Central memory CD4-positive, alpha-beta T cell (primary cell): ENCODE measurements at regions not wholly inside any gene's neighbourhood (a gene's known extent, or its start where the extent isn't known, plus 50 kb on each side); places are given as distances from the start of the nearest gene placed in this dataset.

Source experiments
- DNase-seq: peaks from one replicate; pipeline ENCODE4 v3.0.0; 2022

DNA sequence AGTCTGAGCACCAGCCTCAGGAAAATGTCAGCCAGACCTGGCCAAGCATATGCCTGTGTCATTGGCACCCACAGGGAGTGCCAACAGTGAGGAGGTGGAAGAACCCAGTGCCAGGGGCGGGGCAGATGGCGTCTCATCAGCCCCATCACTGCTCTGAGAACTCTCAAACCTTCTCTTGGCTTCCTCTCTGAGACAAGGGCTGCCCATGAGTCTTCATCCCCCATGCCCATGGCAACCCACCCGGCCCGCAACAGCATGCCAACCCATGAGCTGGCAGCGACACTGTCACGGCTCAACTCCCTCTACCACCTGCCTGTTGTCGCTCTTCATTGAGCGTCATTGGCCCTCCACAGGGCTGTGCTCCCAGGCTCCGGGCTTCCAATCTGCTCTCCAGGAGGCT lies 340.5 kb downstream of the BUD13 start:
- no peak for DNase-seq

DNA sequence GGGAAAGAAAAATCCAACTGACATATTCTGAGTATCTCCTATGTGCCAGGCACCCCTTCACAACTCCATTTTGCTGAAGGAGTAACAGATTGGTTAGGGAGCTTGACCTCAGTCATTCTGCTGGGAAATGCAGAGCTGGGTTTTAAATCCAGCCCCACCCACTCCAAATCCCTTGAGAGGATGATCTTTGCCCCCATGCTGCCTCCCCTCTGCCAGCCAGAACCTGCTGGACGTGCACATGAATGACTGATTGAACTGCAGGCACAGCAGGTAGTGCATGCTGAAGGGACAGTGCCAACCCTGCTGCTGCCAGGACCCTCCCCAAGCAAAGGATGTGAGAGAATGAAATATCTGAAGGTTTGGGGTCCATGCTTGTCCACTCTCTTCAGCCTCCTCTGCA lies 340.9 kb downstream of the BUD13 start:
- no peak for DNase-seq

DNA sequence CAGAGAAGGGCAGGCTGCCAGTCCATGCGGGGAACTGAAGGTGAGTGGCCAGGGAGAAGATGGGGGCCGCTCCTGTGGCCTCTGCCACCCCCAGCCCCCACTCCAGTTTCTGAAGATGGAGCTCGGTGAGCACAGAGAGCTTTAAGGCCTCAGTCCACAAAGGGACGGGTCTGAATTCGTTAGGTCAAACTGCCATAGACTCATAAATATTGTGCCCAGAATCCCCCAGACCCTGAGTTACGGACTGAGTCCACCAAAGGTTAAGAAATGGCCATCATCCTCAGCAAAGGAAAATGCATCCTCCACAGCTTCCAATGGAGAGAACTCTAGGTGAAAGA lies 344.2 kb downstream of the BUD13 start:
- DNase-seq = no peak

DNA sequence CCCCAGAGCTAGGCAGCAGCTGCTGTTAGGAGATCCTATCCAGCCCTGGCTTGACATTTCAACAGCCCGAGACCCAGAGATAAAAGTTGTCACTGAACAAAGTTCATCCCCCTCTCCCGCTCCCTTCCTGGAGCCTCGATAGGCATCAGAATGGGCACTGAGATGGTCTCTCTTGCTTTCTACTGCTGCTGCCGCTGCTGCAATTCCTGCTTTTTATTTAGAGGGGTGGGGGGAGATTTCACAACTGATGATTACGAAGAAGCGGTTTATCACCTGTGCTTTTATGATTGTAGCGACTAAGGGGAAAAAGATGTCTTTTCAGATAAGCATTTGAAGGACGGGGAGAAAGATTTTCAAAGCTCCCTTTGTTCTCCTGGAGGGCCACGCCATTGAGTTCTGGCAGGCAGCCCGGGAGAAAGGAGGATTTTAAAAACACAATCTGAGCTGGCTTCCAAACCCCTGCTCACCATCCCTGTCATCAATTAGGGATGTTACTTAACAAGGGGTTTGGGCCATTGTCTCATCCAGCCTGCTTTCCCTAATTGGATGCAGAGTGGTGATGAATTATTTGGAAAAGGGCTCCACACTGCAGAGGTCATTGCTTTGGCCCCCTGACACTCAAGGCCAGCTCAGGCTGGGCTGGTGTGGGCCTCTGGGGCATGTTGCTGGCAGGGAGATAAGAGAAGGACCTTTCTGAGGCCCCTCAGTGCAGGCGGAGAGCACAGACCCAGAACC lies 344.7 kb downstream of the BUD13 start:
- no peak for DNase-seq

DNA sequence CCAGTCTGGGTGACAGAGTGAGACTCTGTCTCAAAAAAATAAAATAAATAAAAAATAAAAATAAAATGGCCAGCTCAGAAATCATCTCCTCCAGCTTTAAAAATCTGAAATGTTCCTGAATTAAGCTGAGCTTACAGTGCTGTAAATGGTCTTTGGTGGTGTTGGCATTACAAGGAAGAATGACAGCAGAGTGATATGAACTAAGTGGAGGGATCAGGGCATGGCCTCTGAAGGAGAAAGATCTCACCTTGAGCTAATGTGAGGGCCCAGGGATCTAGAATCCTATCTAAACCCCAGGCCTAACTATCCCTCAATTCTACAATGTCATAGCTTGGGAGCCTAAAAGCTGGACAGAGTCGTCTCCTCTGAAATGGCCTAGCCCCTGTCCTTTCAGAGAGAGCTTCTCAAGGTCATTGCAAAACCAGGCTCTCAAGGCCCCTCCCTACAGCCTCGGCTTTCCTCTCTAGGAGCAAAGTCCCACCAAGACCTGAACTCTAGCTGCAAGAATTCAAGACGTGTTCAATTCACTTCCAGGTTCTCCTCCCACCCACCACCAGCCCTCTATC lies 345.4 kb downstream of the BUD13 start:
- no peak for DNase-seq

DNA sequence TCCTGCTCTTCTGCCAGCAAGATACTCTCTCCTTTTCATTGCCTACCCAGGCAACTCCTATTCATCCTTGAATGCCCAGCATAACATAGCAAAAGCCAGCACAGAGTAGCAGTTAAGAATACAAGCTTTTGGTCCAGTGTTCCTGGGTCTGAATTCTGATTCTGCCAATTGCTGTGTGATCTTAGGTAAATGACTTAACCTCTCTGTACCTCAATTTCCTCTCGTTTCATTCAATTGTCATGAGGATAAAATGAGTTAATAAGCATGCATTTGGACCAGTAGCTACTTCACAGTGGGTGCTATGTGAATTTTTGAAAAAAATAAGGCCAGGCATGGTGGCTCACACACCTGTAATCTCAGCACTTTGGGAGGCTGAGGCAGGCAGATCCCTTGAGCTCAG lies 346.0 kb downstream of the BUD13 start:
- DNase-seq = no peak

DNA sequence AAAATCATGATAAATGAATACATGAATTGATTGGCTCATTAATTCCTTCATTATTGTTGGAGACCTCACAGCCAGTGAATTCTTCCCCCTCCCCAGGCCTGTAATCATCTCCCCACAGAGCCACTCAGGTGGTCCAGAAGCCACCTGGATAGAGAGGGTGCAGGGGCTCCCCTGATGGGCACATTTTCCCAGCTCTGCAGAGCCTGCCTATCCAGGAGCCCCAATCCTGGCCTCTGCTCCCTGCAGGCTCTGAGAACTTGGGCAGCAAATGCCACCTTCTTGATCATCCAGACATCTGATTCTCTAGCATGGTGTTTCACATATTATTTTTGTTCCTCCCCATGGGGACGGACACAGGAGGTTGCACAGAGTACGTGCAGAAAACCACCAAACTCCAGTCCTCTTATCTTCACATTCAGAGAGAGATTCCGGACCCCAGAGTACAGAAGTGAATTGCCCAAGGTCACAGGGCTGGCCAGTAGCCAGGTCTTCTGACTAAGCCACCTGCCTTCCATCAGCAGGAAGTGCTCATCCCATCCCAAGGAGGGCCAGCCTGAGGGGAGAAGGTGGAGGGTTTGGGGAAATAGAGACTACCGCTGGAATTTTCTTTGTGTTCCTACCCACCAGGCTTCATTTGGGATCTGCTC lies 348.0 kb downstream of the BUD13 start:
- DNase-seq = no peak

DNA sequence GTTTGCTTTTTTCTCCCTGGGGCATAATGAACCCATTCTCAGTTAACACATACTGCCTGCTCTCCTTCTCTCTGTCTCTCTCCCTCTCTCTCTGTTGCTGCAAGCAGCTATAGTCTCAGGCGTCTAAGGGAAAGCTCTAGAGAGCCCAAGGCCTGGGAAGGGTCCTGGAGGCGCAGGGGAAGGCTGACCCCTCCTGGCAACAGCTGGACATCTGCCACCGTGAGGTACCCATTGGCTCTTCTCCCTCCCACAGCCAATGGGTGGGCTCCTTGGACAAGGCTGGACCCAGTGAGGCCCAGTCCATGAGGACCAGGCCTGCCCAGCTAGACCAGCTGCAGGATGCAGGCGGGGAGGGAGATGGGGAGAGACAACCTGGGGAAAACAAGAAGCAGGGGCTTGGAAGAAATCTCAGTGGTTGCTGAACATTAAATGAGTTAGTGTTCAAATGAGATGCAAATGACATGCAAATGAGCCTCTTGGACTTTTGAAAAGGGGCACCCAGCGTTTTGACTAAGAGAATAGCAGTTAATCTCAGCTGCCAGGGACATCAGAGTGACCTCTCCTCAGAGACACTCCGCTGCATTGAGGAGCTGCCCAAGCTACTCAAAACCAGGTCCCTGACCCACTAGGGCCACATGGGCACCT lies 349.7 kb downstream of the BUD13 start:
- no peak for DNase-seq

DNA sequence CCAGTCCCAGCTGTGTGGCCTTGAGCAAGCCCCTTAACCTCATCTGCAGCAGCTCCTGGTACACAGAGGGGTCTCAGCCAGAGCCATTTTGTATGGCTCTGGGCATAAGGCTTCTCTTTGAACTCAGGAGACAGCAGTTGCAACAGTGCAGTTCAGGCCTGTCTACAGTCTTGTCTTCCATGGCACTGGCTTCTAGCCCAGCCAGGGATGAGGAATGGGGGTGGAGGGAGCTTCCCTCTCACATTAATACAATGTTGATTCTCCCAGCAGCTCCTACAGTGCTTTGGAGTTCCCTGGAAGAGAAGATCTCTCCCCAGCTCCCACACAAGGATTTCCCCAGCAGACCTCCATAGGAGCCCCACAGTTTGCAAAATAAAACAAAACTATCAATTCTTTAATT lies 350.2 kb downstream of the BUD13 start:
- no peak for DNase-seq

DNA sequence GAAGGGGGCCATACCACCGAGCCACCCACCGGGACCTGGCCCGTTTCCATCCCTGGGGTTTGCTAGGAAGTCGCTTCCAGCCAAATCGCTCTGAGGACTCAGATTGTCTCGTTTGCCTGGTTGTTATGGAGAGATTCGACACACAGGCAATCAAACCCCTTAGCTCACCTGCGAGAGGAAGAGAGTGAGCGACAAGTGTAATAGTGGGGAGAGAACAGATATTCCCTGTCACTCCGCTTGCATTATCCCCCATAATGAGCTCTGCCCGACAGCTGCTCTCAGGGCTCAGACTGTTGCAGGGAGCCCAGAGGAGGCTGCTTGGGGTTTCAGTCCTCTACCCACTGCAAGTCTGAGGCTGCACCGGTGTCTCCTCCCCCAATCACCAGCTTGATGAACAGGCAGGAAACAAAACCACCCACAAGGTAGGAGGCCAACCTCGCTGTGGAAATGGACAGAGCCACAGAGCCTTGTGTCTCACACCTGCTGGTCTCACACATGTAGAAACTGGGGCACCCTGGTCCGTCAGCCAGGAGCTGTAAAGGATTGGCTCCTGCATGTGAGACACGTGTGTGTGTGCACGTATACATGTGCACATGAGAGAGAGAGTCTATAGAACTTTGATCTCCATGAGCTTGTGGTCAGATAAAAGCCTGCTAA lies 351.1 kb downstream of the BUD13 start:
- DNase-seq = no peak

DNA sequence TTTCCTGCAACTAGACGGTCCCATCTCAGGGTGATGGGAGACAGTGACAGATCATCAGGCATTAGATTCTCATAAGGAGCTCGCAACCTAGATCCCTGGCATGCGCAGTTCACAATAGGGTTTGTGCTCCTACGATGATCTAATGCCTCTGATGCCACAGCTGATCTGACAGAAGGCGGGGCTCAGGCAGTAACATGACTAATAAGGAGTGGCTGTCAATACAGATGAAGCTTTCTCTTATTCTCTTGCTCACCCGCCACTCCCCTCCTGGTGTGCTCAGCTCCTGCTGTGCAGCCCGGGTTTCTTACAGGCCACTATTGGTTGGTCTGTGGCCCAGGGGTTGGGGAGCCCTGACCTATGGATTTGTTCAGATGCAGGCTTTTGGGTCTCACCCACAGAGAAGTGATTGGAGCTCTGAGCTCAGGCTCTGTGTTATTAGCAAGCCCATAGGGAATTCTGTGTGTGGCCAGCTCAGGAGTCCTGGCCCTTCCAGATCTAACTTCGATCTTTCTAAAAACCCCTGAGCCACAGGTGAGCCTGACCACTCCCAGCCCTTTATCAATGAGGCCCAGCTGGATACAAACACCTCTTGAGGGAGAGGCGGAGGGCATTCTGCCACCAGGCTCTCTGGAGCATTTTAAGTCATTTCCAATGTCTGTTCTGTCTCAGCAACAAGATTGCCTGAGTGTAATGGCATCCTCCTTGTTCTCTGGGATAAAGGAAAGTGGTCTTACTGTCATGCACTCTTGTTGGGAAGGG lies 351.8 kb downstream of the BUD13 start:
- no peak for DNase-seq

DNA sequence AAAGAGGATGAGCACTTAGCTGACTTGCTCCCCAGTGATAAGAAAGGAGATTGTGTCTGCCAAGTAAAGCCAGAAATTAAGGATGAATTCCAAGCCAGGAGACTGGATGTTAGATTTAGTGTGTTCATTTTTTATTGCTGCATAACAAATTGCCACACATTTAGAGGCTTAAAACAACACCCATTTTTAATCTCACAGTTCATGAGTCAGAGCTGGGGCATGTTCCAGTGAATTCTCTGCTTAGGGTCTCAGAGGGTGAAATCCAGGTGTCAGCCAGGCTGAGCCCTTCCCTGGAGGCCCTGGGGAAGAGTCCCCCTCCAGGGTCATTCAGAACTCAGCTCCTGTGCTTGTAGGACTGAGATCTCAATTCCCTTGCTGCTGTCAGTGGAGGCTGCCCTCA lies 352.8 kb downstream of the BUD13 start:
- DNase-seq = no peak

DNA sequence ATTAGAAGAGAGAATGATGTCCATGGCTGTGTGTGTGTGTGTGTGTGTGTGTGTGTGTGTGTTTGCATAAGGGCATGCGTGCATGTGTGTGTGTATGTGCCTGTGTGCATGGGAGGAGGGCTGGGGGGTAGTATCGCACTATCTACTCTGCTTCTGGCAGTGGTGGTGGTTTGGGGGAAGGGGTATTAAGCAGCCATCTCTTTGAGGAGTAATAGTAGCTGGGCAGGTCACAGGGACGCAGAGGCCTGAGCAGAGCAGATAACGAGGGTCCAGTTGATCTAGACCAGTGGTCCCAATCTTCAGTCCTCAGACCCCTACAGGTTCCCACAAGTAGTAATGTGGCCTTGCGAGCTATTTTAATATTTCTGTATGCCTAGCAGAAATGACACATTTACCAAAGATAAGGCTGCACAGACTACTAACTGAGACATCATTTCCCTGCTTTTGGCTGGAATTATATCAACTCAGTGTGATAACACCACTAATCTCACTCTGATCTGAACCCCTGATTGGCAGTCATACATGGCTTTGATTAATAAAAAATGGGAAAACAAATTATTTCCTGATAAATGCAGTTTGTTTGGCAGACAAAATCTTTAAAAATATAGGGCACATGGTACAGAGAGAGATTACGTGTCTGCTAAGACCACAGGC lies 354.3 kb downstream of the BUD13 start:
- DNase-seq = no peak

DNA sequence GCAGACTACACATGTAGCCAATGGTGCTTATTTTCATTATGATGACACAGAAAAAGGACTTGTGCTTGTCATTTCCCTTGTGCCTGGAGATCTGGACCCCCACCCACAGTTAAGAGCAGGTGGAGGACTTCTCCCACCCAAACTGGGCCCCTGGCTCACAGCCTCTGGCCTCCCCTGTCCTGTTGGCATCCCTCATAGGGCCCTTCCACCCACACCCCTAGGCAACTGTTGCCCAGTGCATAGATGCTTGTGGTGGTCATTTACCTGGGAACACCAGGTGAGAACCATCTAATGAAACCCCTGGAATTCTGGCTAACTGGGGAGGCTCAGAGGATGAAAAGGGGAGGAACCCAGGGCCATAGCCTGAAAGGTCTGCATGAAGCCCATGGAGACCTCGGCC lies 355.9 kb downstream of the BUD13 start:
- no peak for DNase-seq

DNA sequence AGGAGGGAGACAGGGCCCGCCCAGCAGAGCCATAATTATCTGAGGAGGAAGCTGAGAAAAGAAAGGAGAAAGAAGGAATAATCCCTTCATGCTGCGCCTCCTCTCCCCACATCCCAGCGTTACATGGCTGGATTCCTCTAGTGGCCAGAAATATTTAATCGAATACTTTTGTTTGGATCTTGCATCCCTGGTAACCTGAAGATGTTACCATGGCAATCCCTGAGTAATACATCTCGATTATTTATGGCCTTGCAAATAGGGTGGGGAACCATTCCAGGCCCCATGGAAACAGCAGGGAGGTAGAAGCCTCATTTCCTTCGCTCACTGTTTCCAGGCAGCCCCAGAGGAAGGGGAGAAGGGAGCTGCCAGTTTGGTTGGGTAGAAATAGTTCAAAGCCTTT lies 357.7 kb downstream of the BUD13 start:
- DNase-seq = no peak

DNA sequence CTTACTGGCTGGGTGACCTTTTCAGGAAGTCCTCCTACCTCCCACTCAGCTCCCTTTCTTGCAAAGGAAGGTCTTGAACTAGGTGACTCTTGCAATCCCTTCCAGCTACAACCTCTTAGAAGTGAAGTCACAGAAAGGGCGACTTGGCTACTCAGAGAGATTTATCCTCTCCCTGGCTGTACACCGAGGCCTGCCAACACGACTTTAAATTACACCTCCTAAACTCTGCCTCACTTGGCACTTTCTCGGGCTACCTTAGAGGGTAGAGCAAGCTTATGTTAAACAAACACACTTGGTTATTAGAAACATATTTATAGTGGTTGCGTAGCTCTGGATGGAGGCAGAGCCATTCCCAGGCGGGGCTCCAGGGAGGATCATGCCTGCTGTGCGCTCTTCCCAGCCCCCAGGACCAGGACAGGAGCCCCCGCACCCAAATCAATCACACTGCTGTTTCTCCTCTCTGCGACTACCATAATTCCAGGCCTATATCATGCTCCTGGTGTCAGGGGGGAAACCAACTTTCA lies 358.4 kb downstream of the BUD13 start:
- DNase-seq = no peak

DNA sequence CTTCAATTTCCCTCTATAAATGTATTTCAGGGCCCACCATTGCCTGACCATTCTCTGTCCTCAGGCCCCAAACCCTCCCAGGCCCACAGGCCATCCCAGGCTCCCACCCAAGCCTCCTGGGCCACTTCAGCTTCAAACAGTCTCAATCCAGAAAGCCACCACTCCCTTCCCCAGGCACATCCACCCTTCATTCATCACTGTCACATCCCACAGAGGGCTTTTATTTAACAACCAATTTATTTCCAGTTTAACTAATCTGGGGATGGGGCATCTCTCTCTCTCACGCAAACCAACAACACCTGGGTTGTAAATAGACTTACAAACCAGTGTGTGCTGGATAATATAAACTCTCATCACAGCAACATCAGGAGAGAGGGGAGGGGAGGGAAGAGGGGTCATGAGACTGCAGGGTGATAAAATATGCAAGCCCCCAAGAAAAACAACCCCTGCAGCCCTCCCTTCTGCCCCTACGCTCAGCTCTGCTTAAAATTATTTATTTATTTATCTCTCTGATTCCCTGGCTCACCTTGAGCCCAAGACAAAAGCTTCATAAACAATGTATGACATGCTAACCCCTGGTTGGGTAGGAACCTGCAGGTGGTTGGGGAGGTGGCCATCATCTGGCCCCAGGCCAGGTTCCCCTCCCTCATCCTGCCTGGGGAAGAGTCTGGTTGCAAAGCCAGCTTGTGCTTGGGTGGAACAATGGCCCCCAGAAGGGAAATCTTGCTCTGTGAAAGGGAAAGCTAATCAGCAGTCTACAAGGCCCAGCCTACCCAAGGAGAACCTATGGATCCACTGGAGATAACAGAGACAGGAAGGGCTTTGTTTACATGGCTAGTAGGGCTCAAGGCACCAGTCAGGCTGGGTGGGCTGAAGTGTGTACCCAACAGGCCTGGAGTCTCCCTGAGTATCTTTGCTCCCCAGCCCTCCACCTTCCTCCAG lies 359.2 kb downstream of the BUD13 start:
- DNase-seq = no peak

DNA sequence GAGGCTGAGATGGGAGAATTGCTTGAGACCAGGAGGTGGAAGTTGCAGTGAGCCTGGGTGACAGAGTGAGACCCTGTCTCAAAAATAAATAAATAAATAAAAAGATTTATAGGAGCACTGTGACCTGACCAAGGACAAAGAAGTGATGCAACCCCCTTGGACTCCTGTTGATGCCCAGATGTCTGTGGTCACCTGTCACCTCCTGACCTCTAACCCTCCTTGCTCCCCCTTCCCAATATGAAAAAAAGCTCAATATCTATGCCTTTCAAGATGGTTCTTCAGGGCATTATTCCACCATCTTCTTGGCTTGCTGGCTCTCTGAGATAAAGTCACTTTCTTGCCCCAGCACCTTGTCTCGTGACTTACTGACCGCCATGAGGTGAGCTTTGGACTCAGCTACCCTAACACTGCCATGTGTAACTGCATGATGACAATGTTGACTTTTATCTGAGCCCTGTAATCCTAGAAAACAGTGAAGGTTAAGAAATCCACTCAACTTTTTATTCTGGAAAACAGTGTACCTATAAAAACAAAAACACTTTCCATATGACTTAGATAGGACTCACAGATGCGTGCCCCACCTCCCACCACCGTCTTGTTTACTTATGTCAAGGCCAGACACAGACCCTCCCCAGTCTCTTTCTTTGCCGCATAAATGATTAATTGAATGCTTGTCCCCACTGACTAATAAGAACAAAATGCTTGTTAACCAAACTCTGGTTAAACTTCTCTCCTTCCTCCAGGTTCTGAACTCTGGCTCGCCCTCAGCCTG lies 360.5 kb downstream of the BUD13 start:
- DNase-seq = no peak

DNA sequence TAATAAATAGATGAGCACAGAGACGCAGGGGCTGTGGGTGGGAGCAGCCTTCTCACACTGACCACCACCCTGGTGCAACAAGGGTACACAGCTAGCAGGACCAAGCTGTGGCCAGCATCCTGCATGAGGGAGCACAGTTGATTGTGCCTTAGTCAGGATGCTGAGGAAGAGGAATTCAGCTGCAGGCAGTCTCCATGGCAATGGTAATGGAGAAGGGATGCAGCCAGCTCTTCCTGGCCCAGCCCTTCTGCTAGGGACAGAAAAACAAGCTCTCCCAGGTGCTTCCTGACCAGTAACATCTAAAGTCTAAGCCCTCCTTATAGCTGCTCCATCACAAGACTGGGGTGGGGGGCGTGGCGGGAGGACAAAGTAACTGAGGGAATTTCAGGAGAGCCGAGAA lies 363.5 kb downstream of the BUD13 start:
- DNase-seq = no peak

DNA sequence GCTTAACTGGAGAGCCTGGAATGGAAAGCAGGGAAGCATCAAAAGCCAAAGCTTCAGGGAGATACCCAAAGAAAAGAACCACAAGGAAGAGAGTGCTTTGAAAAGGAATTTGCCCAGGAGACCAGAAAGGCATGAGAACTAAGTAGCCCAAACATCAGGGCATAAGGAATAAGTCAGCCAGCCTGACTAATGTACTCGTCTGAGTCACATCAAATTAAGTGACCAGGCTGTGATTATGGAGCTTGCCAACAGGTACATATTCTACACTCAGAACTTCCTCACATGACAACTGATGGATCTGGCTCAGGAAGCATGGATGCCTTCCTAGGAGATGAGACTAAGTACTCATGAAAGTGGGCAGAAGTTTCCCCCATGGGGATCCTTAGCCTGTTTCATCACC lies 366.7 kb downstream of the BUD13 start:
- DNase-seq = no peak
